Neural progenitor cell (in vitro differentiated cells): ENCODE measurements at regions not wholly inside any gene's neighbourhood (a gene's known extent, or its start where the extent isn't known, plus 50 kb on each side); places are given as distances from the start of the nearest gene placed in this dataset.
"Not testable (repeated sequence)": the region's sequence is repeated elsewhere in the genome, so short reads cannot be mapped to it uniquely, and the experiment has no call there.

Source experiments
- CTCF ChIP-seq: fragments of 200-600 bp; sonication (generic); IDR thresholded peaks from 2 replicates; pipeline ENCODE4 v1.5.1; 2017; ENCODE audit warnings: antibody characterized with exemption, mild to moderate bottlenecking
- EZH2 ChIP-seq: fragments of 200-600 bp; sonication (generic); IDR thresholded peaks from 2 replicates; pipeline ENCODE4 v1.6.1; 2017; ENCODE audit warnings: antibody characterized with exemption, mild to moderate bottlenecking, moderate library complexity

- TF ChIP-seq EZH2, CTCF: not testable (repeated sequence)
These were observed 56.9 kb upstream of the PTPN12 start for GRCh38 chr7:77480102-77480627.
